Lung microvascular endothelial cell (primary cell): ENCODE measurements at regions not wholly inside any gene's neighbourhood (a gene's known extent, or its start where the extent isn't known, plus 50 kb on each side); places are given as distances from the start of the nearest gene placed in this dataset.
"Not testable (repeated sequence)": the region's sequence is repeated elsewhere in the genome, so short reads cannot be mapped to it uniquely, and the experiment has no call there.

Experiments
- DNase-seq, 2 donors: peaks; one replicate each; pipeline versions ENCODE4 v3.0.0 to v3.0.0-alpha.2; 2010; ENCODE audit warnings: low read depth in 2 of 2

DNA sequence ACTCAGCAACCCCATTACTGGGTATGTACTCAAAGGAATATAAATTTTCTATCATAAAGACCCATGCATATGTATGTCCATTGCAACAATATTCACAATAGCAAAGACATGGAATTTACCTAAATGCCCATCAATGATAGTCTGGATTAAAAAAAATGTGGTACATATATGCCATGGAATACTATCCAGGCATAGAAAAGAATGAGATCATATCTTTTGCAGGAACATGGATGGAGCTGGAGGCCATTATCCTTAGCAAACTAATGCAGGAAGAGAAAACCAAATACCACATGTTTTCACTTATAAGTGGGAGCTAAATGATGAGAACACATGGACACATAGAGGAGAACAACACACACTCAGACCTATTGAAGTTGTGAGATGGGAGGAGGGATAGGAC is 1789.7 kb downstream of the SLITRK5 start:
- not testable (repeated sequence) for DNase-seq

DNA sequence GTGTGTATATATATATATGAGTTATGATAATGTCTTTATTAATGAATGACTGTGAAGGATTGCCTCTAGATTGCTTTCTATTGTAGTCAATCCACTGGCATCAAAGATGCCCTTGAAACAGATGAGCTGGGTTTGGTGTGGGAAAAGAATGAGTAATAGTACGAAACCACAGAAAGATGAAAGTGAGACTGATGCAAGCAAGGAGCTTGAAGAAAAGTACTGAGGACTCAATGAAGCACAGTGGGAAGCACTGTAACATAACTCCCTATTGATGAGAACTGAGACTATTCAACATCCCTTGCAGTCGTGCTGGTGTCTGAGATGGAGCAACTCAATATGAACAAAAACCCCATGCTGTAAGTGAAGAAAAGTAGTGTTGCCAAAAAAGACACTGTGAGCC is 1794.2 kb downstream of the SLITRK5 start:
- DNase-seq: no peak

- DNase-seq: no peak
These were observed 1796.9 kb downstream of the SLITRK5 start for GRCh38 chr13:89468081-89468480.

DNA sequence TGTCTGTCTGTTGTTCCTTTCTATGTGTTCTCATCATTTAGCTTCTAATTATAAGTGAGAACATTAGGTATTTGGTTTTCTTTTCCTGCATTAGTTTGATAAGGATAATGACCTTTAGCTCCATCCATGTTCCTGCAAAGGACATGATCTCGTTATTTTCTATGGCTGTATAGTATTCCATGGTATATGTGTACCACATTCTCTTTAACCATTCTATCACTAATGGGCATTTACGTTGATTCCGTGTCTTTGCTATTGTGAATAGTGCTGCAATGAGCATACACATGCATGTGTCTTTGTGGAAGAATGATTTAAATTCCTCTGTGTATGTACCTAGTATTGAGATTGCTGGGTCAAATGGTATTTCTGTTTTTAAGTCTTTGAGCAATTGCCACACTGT is 1799.7 kb downstream of the SLITRK5 start:
- no peak for DNase-seq

DNA sequence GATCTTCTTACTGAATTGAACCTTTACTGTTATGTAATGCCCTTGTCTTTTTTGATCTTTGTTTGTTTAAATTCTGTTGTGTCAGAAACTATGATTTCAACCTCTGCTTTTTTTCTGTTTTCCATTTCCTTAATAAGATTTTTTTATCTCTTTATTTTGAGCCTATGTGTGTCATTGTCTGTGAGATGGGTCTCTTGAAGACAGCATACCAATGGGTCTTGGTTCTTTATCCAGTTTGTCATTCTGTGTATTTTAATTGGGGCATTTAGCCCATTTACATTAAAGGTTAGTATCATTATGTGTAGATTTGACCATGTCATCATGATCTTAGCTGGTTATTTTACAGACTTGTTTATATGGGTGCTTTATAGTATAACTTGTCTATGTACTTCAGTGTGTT is 1803.3 kb downstream of the SLITRK5 start:
- no peak for DNase-seq

DNA sequence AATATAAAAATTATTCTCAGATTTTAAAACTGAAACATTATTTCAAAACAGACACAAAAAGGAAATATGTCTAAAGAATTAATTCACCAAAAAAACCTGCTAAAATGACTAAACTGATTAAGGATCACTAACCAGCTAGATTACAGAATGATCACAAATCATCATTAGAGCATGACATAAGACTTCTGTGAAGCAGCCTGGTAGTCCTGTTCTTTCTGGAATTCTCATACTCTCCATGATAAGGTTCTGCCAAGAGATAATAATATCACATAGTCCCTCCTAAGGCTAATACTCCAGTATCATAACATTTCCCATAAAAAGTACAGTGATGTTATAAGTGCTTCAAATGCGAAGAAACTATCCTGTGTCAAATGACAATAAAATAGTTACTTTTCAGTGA is 1814.9 kb downstream of the SLITRK5 start:
- no peak for DNase-seq

GRCh38 chr13:89486709-89487108 is 1815.5 kb downstream of the SLITRK5 start:
- no peak for DNase-seq

DNA sequence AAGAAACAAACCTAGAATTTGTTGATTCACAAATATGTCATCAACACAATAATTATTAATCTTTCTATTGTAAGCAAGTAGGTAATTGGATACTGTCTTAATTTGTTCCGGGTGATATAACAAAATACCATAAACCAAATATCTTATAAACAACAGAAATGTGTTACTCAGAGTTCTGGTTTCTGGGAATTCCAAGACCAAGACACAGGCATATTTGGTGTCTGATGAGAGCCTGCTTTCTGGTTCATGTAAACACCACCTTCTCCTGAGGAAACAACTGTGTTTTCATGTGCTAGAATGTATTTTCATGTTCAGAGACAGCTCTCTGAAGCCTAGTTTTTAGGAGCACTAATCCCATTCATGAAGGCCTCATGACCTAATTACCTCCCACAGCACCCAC is 1819.5 kb downstream of the SLITRK5 start:
- DNase-seq: no peak

GRCh38 chr13:89496478-89496877 is 1825.3 kb downstream of the SLITRK5 start:
- DNase-seq: no peak

DNA sequence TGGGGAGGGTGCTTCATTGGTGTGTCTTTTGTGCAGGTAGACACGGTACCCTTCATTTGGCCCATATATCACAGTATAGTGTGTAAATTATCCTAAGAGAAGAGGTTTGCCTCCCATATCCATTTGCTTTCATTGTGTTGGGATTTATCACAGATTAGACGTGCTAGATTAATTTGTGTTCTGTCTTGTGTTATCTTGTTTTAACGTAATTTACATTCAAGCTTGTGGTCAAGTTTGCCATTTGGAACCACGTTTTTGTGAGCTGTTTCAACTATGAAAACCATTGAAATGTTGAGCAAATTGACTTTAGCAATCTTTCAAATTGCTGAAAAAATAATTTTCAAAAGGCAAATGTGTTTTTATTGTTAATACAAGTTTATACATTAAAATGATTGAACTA is 1826.5 kb downstream of the SLITRK5 start:
- no peak for DNase-seq

- no peak for DNase-seq
These were observed 1831.1 kb downstream of the SLITRK5 start for GRCh38 chr13:89502286-89502685.

DNA sequence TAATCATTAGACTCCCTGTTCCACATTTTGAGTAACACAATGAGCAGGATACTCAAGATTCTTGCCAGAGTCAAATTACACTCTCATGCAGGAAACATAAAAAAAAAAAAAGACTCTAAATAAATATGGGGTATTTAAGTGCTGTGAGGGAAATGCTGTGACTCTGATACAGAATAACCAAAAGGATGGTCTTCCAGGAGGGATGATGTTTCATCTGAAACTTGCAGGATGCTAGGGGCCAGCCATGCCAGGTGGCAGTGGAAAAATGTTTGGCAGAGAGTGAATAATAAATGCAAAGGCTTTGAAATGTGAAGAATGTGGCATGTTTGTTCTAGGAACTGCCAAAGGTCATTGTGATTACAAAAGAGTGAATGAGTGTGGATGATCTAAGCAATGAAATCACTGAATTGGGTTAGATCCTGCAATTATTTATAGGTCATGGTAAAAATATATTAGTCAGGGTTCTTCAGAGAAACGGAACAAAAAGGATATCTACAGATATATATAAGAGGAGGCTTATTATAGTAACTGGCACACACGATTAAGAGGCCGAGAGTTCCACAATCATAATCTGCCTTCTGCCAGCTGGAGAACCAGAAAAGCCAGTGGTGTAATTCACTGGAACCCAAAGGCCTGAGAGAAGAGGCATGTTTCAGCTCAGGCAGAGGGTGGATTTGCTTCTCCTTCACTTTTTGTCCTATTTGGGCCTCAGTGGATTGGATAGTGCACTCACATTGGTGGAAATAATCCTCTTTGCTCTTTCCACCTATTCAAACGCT is 1832.8 kb upstream of the MIR17HG start:
- peak; percentile 41 to 71 for DNase-seq

DNA sequence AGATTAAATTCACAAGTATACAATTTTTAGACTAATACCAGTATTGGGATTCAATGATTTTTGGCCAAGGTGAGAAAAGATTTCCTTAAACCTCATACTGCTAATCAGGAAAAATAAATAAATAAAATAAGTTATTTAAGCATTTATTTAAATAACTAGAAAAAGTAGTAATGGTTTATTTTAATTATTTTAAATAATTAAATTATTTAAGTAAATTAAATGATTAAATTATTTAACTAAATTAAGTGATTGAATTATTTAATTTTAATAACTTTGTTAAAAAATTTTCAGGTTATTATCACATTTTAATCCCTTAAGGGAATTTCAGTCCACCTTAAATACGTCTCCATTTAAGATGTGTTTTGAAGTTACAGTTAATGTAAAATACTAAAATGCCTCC is 1831.5 kb upstream of the MIR17HG start:
- DNase-seq: no peak

DNA sequence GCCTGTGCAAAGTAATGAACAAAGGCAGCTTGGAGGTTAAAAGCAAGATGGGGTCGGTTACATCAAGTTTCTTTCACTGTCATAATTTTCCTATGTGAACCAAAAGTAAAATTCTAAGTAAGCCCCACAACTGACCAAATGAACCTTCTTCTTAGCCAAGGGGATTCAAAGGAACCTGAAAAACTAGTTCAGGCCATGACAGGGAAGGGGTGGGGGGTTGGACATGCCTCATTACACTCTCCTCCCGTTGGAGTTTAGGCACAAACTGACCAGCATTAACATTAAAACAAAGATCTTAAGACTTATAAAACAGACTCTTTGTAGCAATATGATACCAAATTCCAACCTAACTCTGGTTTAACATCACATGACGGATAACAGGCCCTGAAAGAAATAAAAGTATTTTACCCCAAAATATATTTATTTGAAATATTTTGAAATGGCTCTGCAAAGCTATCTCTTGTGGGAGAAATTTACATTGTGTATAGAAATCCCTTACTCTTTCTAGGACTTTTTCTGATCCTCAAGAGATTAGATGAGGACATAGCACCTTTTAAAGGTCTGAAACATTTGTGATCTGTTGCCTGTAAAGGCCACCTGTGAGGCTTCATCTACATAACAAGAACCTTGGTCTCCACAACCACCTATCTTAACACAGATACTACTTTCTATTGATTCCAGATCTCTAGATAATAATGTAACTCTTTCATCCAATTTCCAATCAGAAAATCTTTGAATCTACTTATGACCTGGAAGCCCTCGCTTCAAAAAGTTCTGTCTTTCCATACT is 1829.0 kb upstream of the MIR17HG start:
- DNase-seq: no peak

GRCh38 chr13:89520468-89520867 is 1827.0 kb upstream of the MIR17HG start:
- no peak for DNase-seq

DNA sequence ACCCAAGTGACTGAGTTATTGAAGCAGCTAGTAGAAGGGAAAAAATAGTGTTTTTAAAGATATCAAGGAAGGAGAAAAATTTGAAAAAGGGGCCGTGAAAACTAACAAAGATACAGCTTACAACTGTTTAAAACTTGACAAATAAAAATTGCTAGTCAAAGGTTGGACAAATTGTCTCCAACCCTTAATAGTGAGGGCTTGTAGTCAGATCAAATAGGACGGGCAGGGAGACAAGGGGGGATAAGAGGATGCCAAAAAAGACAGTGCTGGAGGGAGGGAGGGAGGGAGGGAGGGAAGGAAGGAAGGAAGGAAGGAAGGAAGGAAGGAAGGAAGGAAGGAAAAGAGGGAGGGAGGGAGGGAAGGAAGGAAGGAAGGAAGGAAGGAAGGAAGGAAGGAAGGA is 1825.8 kb upstream of the MIR17HG start:
- DNase-seq: not testable (repeated sequence)

GRCh38 chr13:89541091-89542030 is 1806.1 kb upstream of the MIR17HG start:
- no peak for DNase-seq

GRCh38 chr13:89550938-89551337 is 1796.5 kb upstream of the MIR17HG start:
- peak in 1 of 2 donors; percentile 2 for DNase-seq

GRCh38 chr13:89554801-89555200 is 1792.7 kb upstream of the MIR17HG start:
- no peak for DNase-seq

DNA sequence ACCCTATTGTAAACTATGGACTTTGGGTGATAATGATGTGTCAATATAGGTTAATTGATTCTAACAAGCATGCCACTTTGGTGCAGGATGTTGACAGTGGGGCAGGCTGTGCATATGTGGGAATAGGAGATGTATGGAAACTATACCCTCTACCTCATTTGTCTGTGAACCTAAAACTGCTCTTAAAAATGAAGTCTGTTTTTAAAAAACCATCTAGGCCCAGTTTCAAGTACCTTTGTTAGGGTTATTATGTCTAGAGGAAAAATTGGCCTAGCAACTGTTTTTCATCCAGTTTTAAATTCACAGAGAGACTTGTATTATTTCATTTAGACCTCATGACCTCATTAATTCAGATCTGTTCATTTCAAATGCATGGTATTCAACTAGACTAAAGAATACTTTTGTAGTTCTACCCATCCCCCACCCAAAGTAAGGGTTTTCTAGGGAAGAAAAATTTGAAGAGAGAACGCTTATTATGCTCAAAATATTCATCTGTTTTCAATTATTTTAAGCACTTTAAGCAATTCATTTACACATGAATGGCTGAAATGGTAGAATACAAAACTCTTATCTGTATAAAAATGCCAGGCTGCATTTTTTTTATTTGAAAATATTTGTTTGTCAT is 1781.9 kb upstream of the MIR17HG start:
- DNase-seq: no peak

GRCh38 chr13:89567025-89567424 is 1780.5 kb upstream of the MIR17HG start:
- no peak for DNase-seq
